ENCODE measurements at regions not wholly inside any gene's neighbourhood (a gene's known extent, or its start where the extent isn't known, plus 50 kb on each side); places are given as distances from the start of the nearest gene placed in this dataset.

- H2BK120ac ChIP-seq (ENCODE audit: insufficient read depth, low read length, poor library complexity) = no peak overlapping the region
- no peak overlapping the region for H3K23ac ChIP-seq (ENCODE audit: low read length)
- H2AK5ac ChIP-seq (ENCODE audit: low read length) = no peak overlapping the region
- H3K9me3 ChIP-seq (ENCODE audit: insufficient read depth, low read depth, low read length) = no peaks in the 10 kb centered on the region
- H4K91ac ChIP-seq (ENCODE audit: low read depth, low read length) = no peak overlapping the region
- no peaks in the 10 kb centered on the region for H3K79me2 ChIP-seq (ENCODE audit: control insufficient read depth, insufficient read depth, low read length, poor library complexity)
- no peak overlapping the region for H3K4ac ChIP-seq (ENCODE audit: low read depth, low read length)
- no peak overlapping the region for H2BK12ac ChIP-seq (ENCODE audit: low read length)
- no peak overlapping the region for H3K4me2 ChIP-seq (ENCODE audit: low read length)
- no peak overlapping the region for H4K12ac ChIP-seq (ENCODE audit: low read depth, low read length)
- H3K4me1 ChIP-seq (ENCODE audit: control insufficient read depth in 1 of 2, insufficient read depth in 2 of 2, low read length in 2 of 2) = no peaks in the 10 kb centered on the region
- H3K18ac ChIP-seq (ENCODE audit: low read length) = no peak overlapping the region
- no CpG with 5 or more reads among the region's 2 CpGs for WGBS (ENCODE audit: extremely low coverage, insufficient coverage, insufficient read length)
- H2AFZ ChIP-seq (ENCODE audit: insufficient read depth, low read length, poor library complexity) = no peak overlapping the region
- no peak overlapping the region for H2BK5ac ChIP-seq (ENCODE audit: low read depth, low read length, poor library complexity)
- no peak for DNase-seq
- no peaks in the 10 kb centered on the region for H3K27me3 ChIP-seq (ENCODE audit: insufficient read depth, low read length)
- H4K8ac ChIP-seq (ENCODE audit: low read depth, low read length) = no peak overlapping the region
- H3K36me3 ChIP-seq (ENCODE audit: control insufficient read depth in 1 of 2, insufficient read depth in 2 of 2, low read length in 2 of 2) = no peaks in the 10 kb centered on the region
- no peak overlapping the region for H3K9ac ChIP-seq (ENCODE audit: low read length)
- H3K14ac ChIP-seq (ENCODE audit: low read length) = no peak overlapping the region
- no peak overlapping the region for H3K27ac ChIP-seq (ENCODE audit: low read depth, low read length)
- H3K4me3 ChIP-seq (ENCODE audit: low read depth, low read length) = no peak overlapping the region
- no peaks in the 10 kb centered on the region for H3K79me1 ChIP-seq (ENCODE audit: low read length)
These were observed 122.9 kb downstream of the HINT1 start for GRCh38 chr5:131042021-131042789.

GRCh38 chr5:131023498-131023865 lies 141.6 kb downstream of the HINT1 start:
- H2BK12ac ChIP-seq (ENCODE audit: low read length) = no peak overlapping the region
- H3K36me3 ChIP-seq (ENCODE audit: control insufficient read depth in 1 of 2, insufficient read depth in 2 of 2, low read length in 2 of 2) = no peaks in the 10 kb centered on the region
- no peak overlapping the region for H3K4me2 ChIP-seq (ENCODE audit: low read length)
- no peak overlapping the region for H4K91ac ChIP-seq (ENCODE audit: low read depth, low read length)
- no peak overlapping the region for H3K14ac ChIP-seq (ENCODE audit: low read length)
- H3K79me2 ChIP-seq (ENCODE audit: control insufficient read depth, insufficient read depth, low read length, poor library complexity) = no peaks in the 10 kb centered on the region
- no peak overlapping the region for H2BK120ac ChIP-seq (ENCODE audit: insufficient read depth, low read length, poor library complexity)
- no peak overlapping the region for H2AFZ ChIP-seq (ENCODE audit: insufficient read depth, low read length, poor library complexity)
- no peak overlapping the region for H3K4me3 ChIP-seq (ENCODE audit: low read depth, low read length)
- DNase-seq = no peak
- no peaks in the 10 kb centered on the region for H3K79me1 ChIP-seq (ENCODE audit: low read length)
- no peak overlapping the region for H3K18ac ChIP-seq (ENCODE audit: low read length)
- no peak overlapping the region for H4K12ac ChIP-seq (ENCODE audit: low read depth, low read length)
- no peaks in the 10 kb centered on the region for H3K4me1 ChIP-seq (ENCODE audit: control insufficient read depth in 1 of 2, insufficient read depth in 2 of 2, low read length in 2 of 2)
- no peak overlapping the region for H3K9ac ChIP-seq (ENCODE audit: low read length)
- H3K27ac ChIP-seq (ENCODE audit: low read depth, low read length) = no peak overlapping the region
- H3K9me3 ChIP-seq (ENCODE audit: insufficient read depth, low read depth, low read length) = no peaks in the 10 kb centered on the region
- H3K23ac ChIP-seq (ENCODE audit: low read length) = no peak overlapping the region
- no peaks in the 10 kb centered on the region for H3K27me3 ChIP-seq (ENCODE audit: insufficient read depth, low read length)
- no CpG with 5 or more reads among the region's 2 CpGs for WGBS (ENCODE audit: extremely low coverage, insufficient coverage, insufficient read length)
- no peak overlapping the region for H4K8ac ChIP-seq (ENCODE audit: low read depth, low read length)
- H2AK5ac ChIP-seq (ENCODE audit: low read length) = no peak overlapping the region
- no peak overlapping the region for H2BK5ac ChIP-seq (ENCODE audit: low read depth, low read length, poor library complexity)
- H3K4ac ChIP-seq (ENCODE audit: low read depth, low read length) = no peak overlapping the region

GRCh38 chr5:131022811-131023497 lies 142.1 kb downstream of the HINT1 start:
- DNase-seq = no peak
- no peak overlapping the region for H4K91ac ChIP-seq (ENCODE audit: low read depth, low read length)
- no peaks in the 10 kb centered on the region for H3K4me1 ChIP-seq (ENCODE audit: control insufficient read depth in 1 of 2, insufficient read depth in 2 of 2, low read length in 2 of 2)
- no peak overlapping the region for H3K4ac ChIP-seq (ENCODE audit: low read depth, low read length)
- H3K27ac ChIP-seq (ENCODE audit: low read depth, low read length) = no peak overlapping the region
- H2AK5ac ChIP-seq (ENCODE audit: low read length) = no peak overlapping the region
- H2BK12ac ChIP-seq (ENCODE audit: low read length) = no peak overlapping the region
- H3K9me3 ChIP-seq (ENCODE audit: insufficient read depth, low read depth, low read length) = no peaks in the 10 kb centered on the region
- no peak overlapping the region for H3K23ac ChIP-seq (ENCODE audit: low read length)
- no peak overlapping the region for H3K4me2 ChIP-seq (ENCODE audit: low read length)
- no peak overlapping the region for H2BK120ac ChIP-seq (ENCODE audit: insufficient read depth, low read length, poor library complexity)
- no peak overlapping the region for H3K14ac ChIP-seq (ENCODE audit: low read length)
- no peak overlapping the region for H4K8ac ChIP-seq (ENCODE audit: low read depth, low read length)
- H3K4me3 ChIP-seq (ENCODE audit: low read depth, low read length) = no peak overlapping the region
- H2BK5ac ChIP-seq (ENCODE audit: low read depth, low read length, poor library complexity) = no peak overlapping the region
- H3K79me1 ChIP-seq (ENCODE audit: low read length) = no peaks in the 10 kb centered on the region
- no peak overlapping the region for H3K18ac ChIP-seq (ENCODE audit: low read length)
- H3K27me3 ChIP-seq (ENCODE audit: insufficient read depth, low read length) = no peaks in the 10 kb centered on the region
- H3K79me2 ChIP-seq (ENCODE audit: control insufficient read depth, insufficient read depth, low read length, poor library complexity) = no peaks in the 10 kb centered on the region
- H2AFZ ChIP-seq (ENCODE audit: insufficient read depth, low read length, poor library complexity) = no peak overlapping the region
- WGBS (ENCODE audit: extremely low coverage, insufficient coverage, insufficient read length) = no CpG with 5 or more reads among the region's 1 CpG
- no peak overlapping the region for H3K9ac ChIP-seq (ENCODE audit: low read length)
- no peaks in the 10 kb centered on the region for H3K36me3 ChIP-seq (ENCODE audit: control insufficient read depth in 1 of 2, insufficient read depth in 2 of 2, low read length in 2 of 2)
- no peak overlapping the region for H4K12ac ChIP-seq (ENCODE audit: low read depth, low read length)

GRCh38 chr5:131021646-131022045 lies 143.4 kb downstream of the HINT1 start:
- H2BK12ac ChIP-seq (ENCODE audit: low read length) = no peak overlapping the region
- no peaks in the 10 kb centered on the region for H3K36me3 ChIP-seq (ENCODE audit: control insufficient read depth in 1 of 2, insufficient read depth in 2 of 2, low read length in 2 of 2)
- H4K12ac ChIP-seq (ENCODE audit: low read depth, low read length) = no peak overlapping the region
- no CpG with 5 or more reads among the region's 2 CpGs for WGBS (ENCODE audit: extremely low coverage, insufficient coverage, insufficient read length)
- H2BK5ac ChIP-seq (ENCODE audit: low read depth, low read length, poor library complexity) = no peak overlapping the region
- H2BK120ac ChIP-seq (ENCODE audit: insufficient read depth, low read length, poor library complexity) = no peak overlapping the region
- H3K4me1 ChIP-seq (ENCODE audit: control insufficient read depth in 1 of 2, insufficient read depth in 2 of 2, low read length in 2 of 2) = no peaks in the 10 kb centered on the region
- no peak overlapping the region for H3K23ac ChIP-seq (ENCODE audit: low read length)
- H2AK5ac ChIP-seq (ENCODE audit: low read length) = no peak overlapping the region
- no peaks in the 10 kb centered on the region for H3K79me2 ChIP-seq (ENCODE audit: control insufficient read depth, insufficient read depth, low read length, poor library complexity)
- no peak overlapping the region for H4K8ac ChIP-seq (ENCODE audit: low read depth, low read length)
- no peak overlapping the region for H3K14ac ChIP-seq (ENCODE audit: low read length)
- H3K9me3 ChIP-seq (ENCODE audit: insufficient read depth, low read depth, low read length) = no peaks in the 10 kb centered on the region
- DNase-seq = no peak
- no peak overlapping the region for H4K91ac ChIP-seq (ENCODE audit: low read depth, low read length)
- no peak overlapping the region for H3K9ac ChIP-seq (ENCODE audit: low read length)
- no peak overlapping the region for H3K4me2 ChIP-seq (ENCODE audit: low read length)
- H3K4me3 ChIP-seq (ENCODE audit: low read depth, low read length) = no peak overlapping the region
- H3K27ac ChIP-seq (ENCODE audit: low read depth, low read length) = no peak overlapping the region
- H3K18ac ChIP-seq (ENCODE audit: low read length) = no peak overlapping the region
- H3K4ac ChIP-seq (ENCODE audit: low read depth, low read length) = no peak overlapping the region
- H2AFZ ChIP-seq (ENCODE audit: insufficient read depth, low read length, poor library complexity) = no peak overlapping the region
- H3K27me3 ChIP-seq (ENCODE audit: insufficient read depth, low read length) = no peaks in the 10 kb centered on the region
- no peaks in the 10 kb centered on the region for H3K79me1 ChIP-seq (ENCODE audit: low read length)

All from trophoblast cell (in vitro differentiated cells and primary cell).